SK-N-SH treated with all-trans-retinoic acid at 6 μM for 48 hours (cell line): ENCODE measurements at regions not wholly inside any gene's neighbourhood (a gene's known extent, or its start where the extent isn't known, plus 50 kb on each side); places are given as distances from the start of the nearest gene placed in this dataset.

ENCODE experiments used
- ARNTL ChIP-seq: fragments of 450-650 bp; formaldehyde crosslinking; IDR thresholded peaks from 2 replicates; pipeline ENCODE4 v1.5.0; 2020; ENCODE audit warnings: low read depth, mild to moderate bottlenecking, moderate library complexity, borderline replicate concordance
- CREB5 ChIP-seq: fragments of 250-450 bp; sonication (Bioruptor Pico); IDR thresholded peaks from 2 replicates; pipeline ENCODE4 v1.5.1; 2020; ENCODE audit warnings: low read depth, mild to moderate bottlenecking, moderate library complexity
- CSDC2 ChIP-seq: fragments of 250-450 bp; sonication (Bioruptor Pico); IDR thresholded peaks from 2 replicates; pipeline ENCODE4 v1.5.0; 2020; ENCODE audit warnings: mild to moderate bottlenecking, moderate library complexity
- OSR1 ChIP-seq: fragments of 250-450 bp; sonication (Bioruptor Pico); IDR thresholded peaks from 2 replicates; pipeline ENCODE4 v1.8.0; 2022; ENCODE audit warnings: moderate library complexity, mild to moderate bottlenecking, inconsistent platforms
- PPARA ChIP-seq: fragments of 250-450 bp; sonication (Bioruptor Pico); IDR thresholded peaks from 2 replicates; pipeline ENCODE4 v1.5.0; 2020; ENCODE audit warnings: mild to moderate bottlenecking, borderline replicate concordance
- RARB ChIP-seq: fragments of 250-450 bp; sonication (Bioruptor Pico); IDR thresholded peaks from 2 replicates; pipeline ENCODE4 v1.8.0; 2021; ENCODE audit warnings: mild to moderate bottlenecking, moderate library complexity
- SNAI2 ChIP-seq: fragments of 250-450 bp; sonication (Bioruptor Pico); IDR thresholded peaks from 2 replicates; pipeline ENCODE4 v1.5.0; 2020; ENCODE audit warnings: mild to moderate bottlenecking, moderate library complexity
- TSHZ2 ChIP-seq: fragments of 250-450 bp; sonication (Bioruptor Pico); IDR thresholded peaks from 2 replicates; pipeline ENCODE4 v1.5.0; 2020; ENCODE audit warnings: mild to moderate bottlenecking, moderate library complexity
- ZC3H10 ChIP-seq: fragments of 250-450 bp; sonication (Bioruptor Pico); IDR thresholded peaks from 2 replicates; pipeline ENCODE4 v1.5.1; 2021; ENCODE audit warnings: mild to moderate bottlenecking, moderate library complexity
- ZFP3 ChIP-seq: fragments of 250-450 bp; sonication (Bioruptor Pico); IDR thresholded peaks from 2 replicates; pipeline ENCODE4 v1.5.0; 2020; ENCODE audit warnings: mild to moderate bottlenecking, moderate library complexity
- ZNF70 ChIP-seq: fragments of 450-650 bp; formaldehyde crosslinking; IDR thresholded peaks from 2 replicates; pipeline ENCODE4 v1.5.0; 2020; ENCODE audit warnings: mild to moderate bottlenecking, moderate library complexity
- TF ChIP-seq, protein P1 (sequence below): fragments of 250-450 bp; sonication (Bioruptor Pico); IDR thresholded peaks from 2 replicates; pipeline ENCODE4 v1.8.0; 2020; ENCODE audit warnings: mild to moderate bottlenecking, moderate library complexity, borderline replicate concordance
- TF ChIP-seq, protein P2 (sequence below): fragments of 250-450 bp; sonication (Bioruptor Pico); IDR thresholded peaks from 2 replicates; pipeline ENCODE4 v1.8.0; 2021; ENCODE audit warnings: low read depth, mild to moderate bottlenecking, moderate library complexity, borderline replicate concordance

DNA sequence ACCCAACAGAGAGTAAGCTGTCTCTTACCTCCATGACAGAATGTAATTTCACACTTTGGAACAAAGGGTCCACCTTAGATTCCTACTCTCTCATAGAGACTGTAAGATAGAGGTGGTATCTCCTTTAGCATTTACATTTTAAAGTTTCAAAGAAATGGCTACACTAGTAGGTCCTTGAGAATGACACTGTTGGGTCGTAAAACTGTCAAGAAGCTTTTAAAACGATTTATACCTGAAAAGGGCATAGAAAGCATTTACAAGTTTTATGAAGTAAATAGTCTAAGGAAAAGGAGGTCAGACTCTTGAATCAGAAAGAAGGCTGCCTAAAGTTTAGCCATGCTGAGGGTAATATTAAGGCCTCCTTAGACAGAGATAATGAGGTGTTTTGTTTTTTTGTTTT is 1212.4 kb upstream of the PHF14 start:
- TF ChIP-seq OSR1 = no peak
- TF ChIP-seq ARNTL = no peak
- TF ChIP-seq ZFP3 (CRISPR knock-in tag) = no peak
- no peak for TF ChIP-seq TSHZ2
- TF ChIP-seq, protein P1, sequence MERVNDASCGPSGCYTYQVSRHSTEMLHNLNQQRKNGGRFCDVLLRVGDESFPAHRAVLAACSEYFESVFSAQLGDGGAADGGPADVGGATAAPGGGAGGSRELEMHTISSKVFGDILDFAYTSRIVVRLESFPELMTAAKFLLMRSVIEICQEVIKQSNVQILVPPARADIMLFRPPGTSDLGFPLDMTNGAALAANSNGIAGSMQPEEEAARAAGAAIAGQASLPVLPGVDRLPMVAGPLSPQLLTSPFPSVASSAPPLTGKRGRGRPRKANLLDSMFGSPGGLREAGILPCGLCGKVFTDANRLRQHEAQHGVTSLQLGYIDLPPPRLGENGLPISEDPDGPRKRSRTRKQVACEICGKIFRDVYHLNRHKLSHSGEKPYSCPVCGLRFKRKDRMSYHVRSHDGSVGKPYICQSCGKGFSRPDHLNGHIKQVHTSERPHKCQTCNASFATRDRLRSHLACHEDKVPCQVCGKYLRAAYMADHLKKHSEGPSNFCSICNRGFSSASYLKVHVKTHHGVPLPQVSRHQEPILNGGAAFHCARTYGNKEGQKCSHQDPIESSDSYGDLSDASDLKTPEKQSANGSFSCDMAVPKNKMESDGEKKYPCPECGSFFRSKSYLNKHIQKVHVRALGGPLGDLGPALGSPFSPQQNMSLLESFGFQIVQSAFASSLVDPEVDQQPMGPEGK = no peak
- no peak for TF ChIP-seq PPARA (CRISPR knock-in tag)
- TF ChIP-seq, protein P2, sequence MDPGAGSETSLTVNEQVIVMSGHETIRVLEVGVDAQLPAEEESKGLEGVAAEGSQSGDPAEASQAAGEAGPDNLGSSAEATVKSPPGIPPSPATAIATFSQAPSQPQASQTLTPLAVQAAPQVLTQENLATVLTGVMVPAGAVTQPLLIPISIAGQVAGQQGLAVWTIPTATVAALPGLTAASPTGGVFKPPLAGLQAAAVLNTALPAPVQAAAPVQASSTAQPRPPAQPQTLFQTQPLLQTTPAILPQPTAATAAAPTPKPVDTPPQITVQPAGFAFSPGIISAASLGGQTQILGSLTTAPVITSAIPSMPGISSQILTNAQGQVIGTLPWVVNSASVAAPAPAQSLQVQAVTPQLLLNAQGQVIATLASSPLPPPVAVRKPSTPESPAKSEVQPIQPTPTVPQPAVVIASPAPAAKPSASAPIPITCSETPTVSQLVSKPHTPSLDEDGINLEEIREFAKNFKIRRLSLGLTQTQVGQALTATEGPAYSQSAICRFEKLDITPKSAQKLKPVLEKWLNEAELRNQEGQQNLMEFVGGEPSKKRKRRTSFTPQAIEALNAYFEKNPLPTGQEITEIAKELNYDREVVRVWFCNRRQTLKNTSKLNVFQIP = no peak
- TF ChIP-seq CSDC2 (CRISPR knock-in tag) = no peak
- TF ChIP-seq SNAI2 (CRISPR knock-in tag) = no peak
- TF ChIP-seq ZC3H10 (CRISPR knock-in tag) = no peak
- TF ChIP-seq ZNF70 (CRISPR knock-in tag) = no peak
- TF ChIP-seq CREB5 (CRISPR knock-in tag) = no peak
- TF ChIP-seq RARB = no peak
